Activated CD4-positive, alpha-beta T cell treated with anti-CD3 and anti-CD28 coated beads, Interleukin-2, amount 50 U/mL, for 24 hours (primary cell): ENCODE measurements at regions not wholly inside any gene's neighbourhood (a gene's known extent, or its start where the extent isn't known, plus 50 kb on each side); places are given as distances from the start of the nearest gene placed in this dataset.
A peak's percentile ranks its signal among the peaks of the same experiment; 100 is the strongest.
"Not testable (repeated sequence)": the region's sequence is repeated elsewhere in the genome, so short reads cannot be mapped to it uniquely, and the experiment has no call there.

Experiments used
- DNase-seq, 2 donors: peaks; one replicate each; pipeline ENCODE4 v3.0.0-alpha.2; 2020; ENCODE audit warnings: low read depth in 1 of 2, low spot score in 1 of 2

DNA sequence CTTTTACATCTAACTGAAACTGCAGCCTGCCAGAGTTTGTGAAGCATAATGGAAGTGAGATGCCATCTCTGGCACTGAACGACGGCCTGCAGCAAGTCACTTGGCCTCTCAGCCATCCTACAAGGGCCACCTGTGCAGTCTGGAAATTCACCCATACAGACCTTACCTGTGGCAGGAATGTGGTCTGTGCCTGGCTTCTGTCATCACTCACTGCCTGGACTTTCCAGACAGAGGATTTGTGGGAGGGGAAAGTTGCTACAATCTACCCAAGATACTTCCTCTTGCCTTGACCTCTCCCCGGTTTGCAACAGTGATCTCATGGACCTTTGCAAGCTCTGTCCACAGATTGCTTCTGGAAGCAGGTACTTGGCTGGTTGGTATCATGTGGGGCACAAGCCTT, 58.4 kb upstream of the ATP1B1 start:
- DNase-seq = no peak

DNA sequence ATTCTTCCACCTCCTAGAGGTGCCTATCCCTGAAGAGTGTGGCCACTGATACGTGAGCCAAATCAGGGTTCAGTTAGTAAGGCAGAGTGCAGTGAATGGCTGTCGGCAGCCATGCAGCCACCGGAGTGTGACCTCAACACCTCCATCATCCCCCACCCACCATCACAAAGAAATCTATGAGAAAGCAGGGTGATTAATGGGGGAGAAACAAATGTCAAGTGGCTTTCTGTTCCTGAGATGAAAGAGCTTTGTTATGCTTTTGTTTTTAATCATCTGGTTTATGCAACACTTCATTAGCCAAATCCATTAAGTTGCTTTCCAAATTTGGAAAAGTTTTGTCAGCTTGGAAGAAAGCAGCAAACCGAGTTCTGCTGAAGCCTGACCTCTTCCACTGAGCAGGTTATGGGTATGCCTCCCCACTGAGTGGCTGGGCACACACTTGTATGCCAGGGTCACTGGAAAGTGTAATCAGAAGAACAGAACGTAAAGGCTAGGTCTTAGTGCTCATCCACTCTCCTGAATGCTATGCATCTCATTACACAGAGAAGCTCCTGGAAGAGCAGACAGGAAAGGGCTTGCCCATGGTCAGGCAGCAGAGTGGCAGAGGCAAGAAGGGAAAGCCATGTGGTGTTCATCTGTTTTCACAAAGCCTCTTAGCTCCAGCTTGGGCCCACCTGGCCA, 57.1 kb upstream of the ATP1B1 start:
- peak in 1 of 2 donors; percentile 19 for DNase-seq

DNA sequence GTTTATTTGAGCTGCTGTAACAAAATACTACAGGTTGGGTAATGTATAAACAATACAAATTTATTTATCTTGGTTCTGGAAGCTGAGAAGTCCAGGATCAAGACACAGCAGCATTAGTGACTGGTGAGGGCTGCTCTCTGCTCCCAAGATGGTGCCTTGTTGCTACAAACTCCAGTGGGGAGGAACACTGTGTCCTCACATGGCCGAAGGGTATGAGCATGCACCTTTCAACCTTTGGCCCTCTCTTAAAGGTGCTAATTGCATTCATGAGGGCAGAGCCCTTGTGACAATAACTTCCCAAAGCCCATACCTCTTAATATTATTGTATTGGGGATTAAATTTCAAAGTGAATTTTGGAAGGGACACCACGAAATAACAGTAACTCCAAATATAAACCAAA, 55.3 kb upstream of the ATP1B1 start:
- no peak for DNase-seq

DNA sequence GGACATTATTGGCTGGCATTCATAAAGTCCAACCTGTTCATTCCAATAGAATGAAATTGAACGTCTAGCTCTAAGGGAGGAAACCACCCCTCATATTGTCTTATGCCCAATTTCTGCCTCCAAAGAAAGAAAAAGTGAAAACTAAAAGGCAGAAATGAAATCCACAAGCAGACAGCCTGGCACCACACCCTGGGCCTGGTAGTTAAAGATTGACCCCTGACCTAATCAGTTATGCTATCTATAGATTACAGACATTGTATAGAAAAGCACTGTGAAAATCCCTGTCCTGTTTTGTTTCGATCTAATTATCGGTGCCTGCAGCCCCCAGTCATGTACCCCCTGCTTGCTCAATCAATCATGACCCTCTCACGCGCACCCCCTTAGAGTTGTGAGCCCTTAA, 54.3 kb upstream of the ATP1B1 start:
- DNase-seq = not testable (repeated sequence)

DNA sequence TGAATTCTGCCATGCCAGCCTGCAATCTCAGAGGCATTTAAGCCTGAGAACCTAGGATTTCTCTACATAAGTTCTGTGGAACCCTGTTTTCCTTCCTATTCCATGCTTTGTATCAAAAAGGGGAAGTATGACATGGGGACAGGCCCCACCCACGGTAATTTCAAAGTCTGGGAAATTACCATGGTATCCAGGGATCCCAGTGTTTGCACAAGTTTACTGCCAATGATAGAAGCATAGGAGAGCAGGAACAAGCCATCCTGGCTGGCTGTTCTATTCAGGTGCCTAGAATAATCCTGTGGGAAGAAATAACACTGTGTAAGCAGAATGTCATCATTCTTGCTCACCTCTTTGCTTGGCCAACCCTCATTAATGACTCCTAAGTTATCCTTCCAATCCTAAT, 53.8 kb upstream of the ATP1B1 start:
- DNase-seq = no peak

DNA sequence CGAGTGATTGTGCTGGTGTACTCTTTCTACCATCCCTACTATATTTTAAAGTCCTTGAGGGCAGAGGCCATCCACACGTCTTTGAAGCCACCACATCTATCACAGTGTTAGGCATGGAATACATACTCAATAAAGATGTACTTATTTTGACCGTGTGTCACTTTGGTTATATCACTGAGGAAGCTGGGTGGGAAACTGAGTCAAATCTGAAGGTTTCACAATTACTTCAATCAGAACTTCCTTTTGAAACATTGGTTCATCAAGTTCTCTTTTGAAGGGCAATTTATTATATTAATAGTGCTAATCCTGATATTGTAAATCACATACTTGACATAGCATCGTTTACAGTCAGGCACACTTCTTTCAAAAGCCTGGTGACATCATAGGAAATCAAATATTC, 53.3 kb upstream of the ATP1B1 start:
- DNase-seq = no peak
